ENCODE measurements at regions not wholly inside any gene's neighbourhood (a gene's known extent, or its start where the extent isn't known, plus 50 kb on each side); places are given as distances from the start of the nearest gene placed in this dataset.

DNA sequence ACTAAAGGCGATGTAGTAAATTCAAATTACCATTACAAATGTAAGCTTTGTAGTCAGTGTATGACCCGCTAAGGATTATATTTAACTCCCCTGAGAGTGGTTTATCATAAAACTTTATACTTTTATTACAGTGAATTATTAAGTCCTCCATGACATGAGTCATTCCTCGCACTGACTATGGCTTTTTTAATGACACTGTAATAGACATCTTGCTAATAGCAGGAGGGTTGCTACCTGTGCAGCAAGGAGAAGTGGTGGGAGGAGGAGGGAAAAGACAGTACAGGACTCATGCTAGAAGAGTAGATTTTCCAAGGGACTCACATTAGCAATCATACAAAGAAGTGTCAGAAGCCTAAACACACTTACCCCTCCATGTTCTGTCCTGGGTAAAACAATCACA, 556.1 kb downstream of the BCL11A start:
- in situ Hi-C loops (cut with MboI), result no loop called here
- Histone ChIP-seq H3F3A (ENCODE audit: insufficient read depth) (no peaks in the 10 kb centered on the region), H3K4me1 (ENCODE audit: insufficient read depth) (no peaks in the 10 kb centered on the region), H3K4me2 (ENCODE audit: unreplicated experiment) (no peak overlapping the region), H4K20me1 (ENCODE audit: insufficient read depth) (no peaks in the 10 kb centered on the region), H3K27me3 (replicated peaks; ENCODE audit: insufficient read depth) (no peaks in the 10 kb centered on the region), H2AFZ (no peak overlapping the region), H3K9me3 (ENCODE audit: low read depth) (no peaks in the 10 kb centered on the region), H3K79me2 (ENCODE audit: insufficient read depth) (no peaks in the 10 kb centered on the region), H3K9me2 (ENCODE audit: insufficient read depth) (no peaks in the 10 kb centered on the region), H3K4me3 (no peak overlapping the region), H3K36me3 (ENCODE audit: low read depth) (no peaks in the 10 kb centered on the region), H3K27ac (no peak overlapping the region), H3K9ac (no peak overlapping the region)
- WGBS, 2 experiments (ENCODE audit: low coverage in 1 of 2, low lambda C conversion rate in 2 of 2, missing lambda C conversion rate in 2 of 2), result 55 to 59% methylated on average over 3 of the region's 3 CpGs
- DNase-seq, result no peak
- no peak for TF ChIP-seq EZH2 (IDR thresholded peaks at IDR 0.05; ENCODE audit: insufficient read depth, poor library complexity, severe bottlenecking)
- no peak for TF ChIP-seq EZH2phosphoT487 (IDR thresholded peaks at IDR 0.05; ENCODE audit: insufficient read depth, low read depth)

DNA sequence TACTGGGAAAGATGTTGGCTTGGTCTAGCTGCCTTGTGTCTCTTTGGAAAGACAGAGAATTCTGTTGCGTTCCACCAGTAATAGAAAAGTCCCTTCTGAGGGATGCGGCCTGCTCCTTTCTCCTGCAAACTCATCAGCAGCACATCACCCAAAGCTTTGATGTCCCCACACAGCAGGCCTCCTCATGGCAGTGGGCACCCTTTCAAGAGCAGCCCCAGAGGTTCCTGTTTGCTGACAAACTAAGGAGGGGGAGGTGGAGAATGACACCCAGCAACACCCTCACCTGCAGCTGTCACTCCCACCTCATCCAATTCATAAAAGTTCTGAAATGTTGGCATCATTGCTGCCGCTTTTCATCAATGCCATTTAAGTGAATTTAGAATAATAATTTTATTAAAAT, 556.6 kb downstream of the BCL11A start:
- WGBS, 2 experiments (ENCODE audit: low coverage in 1 of 2, low lambda C conversion rate in 2 of 2, missing lambda C conversion rate in 2 of 2), result 52 to 67% methylated on average over 3 of the region's 3 CpGs

DNA sequence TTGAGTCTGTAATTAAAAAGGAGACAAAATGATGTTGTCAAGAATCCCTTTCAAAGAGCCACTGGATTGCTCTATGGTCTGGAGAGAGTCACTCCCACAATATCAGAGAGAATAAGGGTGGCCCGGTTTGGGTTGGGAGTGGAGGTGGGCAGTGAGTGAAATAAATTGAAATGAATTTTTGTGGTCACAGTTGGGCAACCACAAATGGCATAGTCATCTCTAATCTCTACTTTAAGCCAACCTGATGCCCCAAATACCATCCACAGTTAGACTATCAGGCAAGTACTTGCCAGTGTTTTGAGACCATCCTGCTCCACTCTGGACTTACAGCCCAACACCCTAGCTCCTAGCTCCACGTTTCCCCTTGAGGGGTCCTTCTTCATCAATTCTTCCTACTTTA, 559.7 kb downstream of the BCL11A start:
- TF ChIP-seq EZH2 (IDR thresholded peaks at IDR 0.05; ENCODE audit: insufficient read depth, poor library complexity, severe bottlenecking) (no peak), EZH2phosphoT487 (IDR thresholded peaks at IDR 0.05; ENCODE audit: insufficient read depth, low read depth) (no peak)
- Histone ChIP-seq H2AFZ (no peak overlapping the region), H3K4me3 (no peak overlapping the region), H3K27me3 (replicated peaks; ENCODE audit: insufficient read depth) (no peaks in the 10 kb centered on the region), H3K27ac (no peak overlapping the region), H3K9me3 (ENCODE audit: low read depth) (no peaks in the 10 kb centered on the region), H3K36me3 (ENCODE audit: low read depth) (no peaks in the 10 kb centered on the region), H4K20me1 (ENCODE audit: insufficient read depth) (no peaks in the 10 kb centered on the region), H3K9me2 (ENCODE audit: insufficient read depth) (no peaks in the 10 kb centered on the region), H3K9ac (no peak overlapping the region), H3K79me2 (ENCODE audit: insufficient read depth) (no peaks in the 10 kb centered on the region), H3F3A (ENCODE audit: insufficient read depth) (no peaks in the 10 kb centered on the region), H3K4me2 (ENCODE audit: unreplicated experiment) (no peak overlapping the region), H3K4me1 (ENCODE audit: insufficient read depth) (no peaks in the 10 kb centered on the region)
- in situ Hi-C loops (cut with MboI), result no loop called here
- WGBS, 2 experiments (ENCODE audit: low coverage in 1 of 2, low lambda C conversion rate in 2 of 2, missing lambda C conversion rate in 2 of 2), result 25 to 33% methylated on average over 2 of the region's 2 CpGs
- DNase-seq, result no peak

More for the DNA sequence above, 556.6 kb downstream of the BCL11A start:
- no peak for TF ChIP-seq EZH2phosphoT487 (IDR thresholded peaks at IDR 0.05; ENCODE audit: insufficient read depth, low read depth)
- TF ChIP-seq EZH2 (IDR thresholded peaks at IDR 0.05; ENCODE audit: insufficient read depth, poor library complexity, severe bottlenecking), result no peak
- Histone ChIP-seq H3K9me3 (ENCODE audit: low read depth) (no peaks in the 10 kb centered on the region), H4K20me1 (ENCODE audit: insufficient read depth) (no peaks in the 10 kb centered on the region), H3K4me3 (no peak overlapping the region), H3F3A (ENCODE audit: insufficient read depth) (no peaks in the 10 kb centered on the region), H3K27ac (no peak overlapping the region), H3K27me3 (replicated peaks; ENCODE audit: insufficient read depth) (no peaks in the 10 kb centered on the region), H3K9ac (no peak overlapping the region), H3K4me2 (ENCODE audit: unreplicated experiment) (no peak overlapping the region), H2AFZ (no peak overlapping the region), H3K36me3 (ENCODE audit: low read depth) (no peaks in the 10 kb centered on the region), H3K79me2 (ENCODE audit: insufficient read depth) (no peaks in the 10 kb centered on the region), H3K9me2 (ENCODE audit: insufficient read depth) (no peaks in the 10 kb centered on the region), H3K4me1 (ENCODE audit: insufficient read depth) (no peaks in the 10 kb centered on the region)
- in situ Hi-C loops (cut with MboI), result no loop called here
- DNase-seq, result no peak

DNA sequence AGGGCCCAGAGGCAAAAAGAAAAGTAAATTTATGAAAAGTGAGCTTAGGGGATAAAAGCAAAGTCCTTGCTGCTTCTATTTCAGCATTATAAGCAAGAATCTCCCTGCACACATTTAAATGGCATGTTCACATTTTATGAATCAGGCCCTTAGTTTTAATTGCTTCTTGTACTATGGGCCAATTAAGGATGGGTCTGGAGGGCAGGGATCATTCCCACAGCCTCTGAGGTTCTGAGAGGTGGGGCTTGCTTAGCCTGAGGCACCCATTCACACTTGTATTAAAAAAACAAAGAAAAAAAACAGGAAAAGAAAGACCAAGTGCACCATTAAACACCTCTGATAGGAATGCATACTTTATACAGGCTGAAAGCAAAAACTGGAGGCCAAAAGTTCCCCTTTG, 565.1 kb downstream of the BCL11A start:
- H3F3A ChIP-seq (ENCODE audit: insufficient read depth), result no peaks in the 10 kb centered on the region
- no peaks in the 10 kb centered on the region for H3K36me3 ChIP-seq (ENCODE audit: low read depth)
- H3K4me2 ChIP-seq (ENCODE audit: unreplicated experiment), result no peak overlapping the region
- H3K27ac ChIP-seq, result no peak overlapping the region
- in situ Hi-C loops (cut with MboI), result no loop called here
- H2AFZ ChIP-seq, result no peak overlapping the region
- no peak for DNase-seq
- H3K79me2 ChIP-seq (ENCODE audit: insufficient read depth), result no peaks in the 10 kb centered on the region
- no peaks in the 10 kb centered on the region for H3K4me1 ChIP-seq (ENCODE audit: insufficient read depth)
- H3K9me3 ChIP-seq (ENCODE audit: low read depth), result no peaks in the 10 kb centered on the region
- TF ChIP-seq EZH2 (IDR thresholded peaks at IDR 0.05; ENCODE audit: insufficient read depth, poor library complexity, severe bottlenecking), result no peak
- no peak for TF ChIP-seq EZH2phosphoT487 (IDR thresholded peaks at IDR 0.05; ENCODE audit: insufficient read depth, low read depth)
- no peaks in the 10 kb centered on the region for H4K20me1 ChIP-seq (ENCODE audit: insufficient read depth)
- no peak overlapping the region for H3K4me3 ChIP-seq
- H3K9ac ChIP-seq, result no peak overlapping the region
- no peaks in the 10 kb centered on the region for H3K9me2 ChIP-seq (ENCODE audit: insufficient read depth)
- no peaks in the 10 kb centered on the region for H3K27me3 ChIP-seq (replicated peaks; ENCODE audit: insufficient read depth)

DNA sequence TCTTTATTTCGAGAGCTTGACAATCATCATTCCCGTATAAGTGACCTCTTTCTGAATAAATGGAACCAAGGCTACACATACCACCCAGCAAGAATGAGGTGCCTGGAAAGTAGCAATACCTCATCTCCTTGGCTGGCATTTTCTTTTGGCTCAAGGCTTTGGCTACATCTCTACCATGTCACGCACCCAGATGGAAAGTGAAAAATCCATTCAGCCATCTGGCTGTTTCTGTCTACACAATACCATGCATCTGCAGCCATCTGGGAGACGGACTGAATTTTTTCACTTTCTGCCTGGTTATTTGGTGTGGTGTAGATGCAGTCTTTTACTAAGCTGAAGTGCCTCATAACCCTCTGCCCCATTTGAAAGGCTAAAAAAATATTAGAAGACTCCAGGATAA, 566.9 kb downstream of the BCL11A start:
- H3K79me2 ChIP-seq (ENCODE audit: insufficient read depth), result no peaks in the 10 kb centered on the region
- in situ Hi-C loops (cut with MboI), result no loop called here
- H3K27ac ChIP-seq, result no peak overlapping the region
- 17 to 18% methylated on average over 4 of the region's 4 CpGs for WGBS, 2 experiments (ENCODE audit: low coverage in 1 of 2, low lambda C conversion rate in 2 of 2, missing lambda C conversion rate in 2 of 2)
- H2AFZ ChIP-seq, result no peak overlapping the region
- H3K4me2 ChIP-seq (ENCODE audit: unreplicated experiment), result no peak overlapping the region
- no peak overlapping the region for H3K4me3 ChIP-seq
- no peaks in the 10 kb centered on the region for H3K4me1 ChIP-seq (ENCODE audit: insufficient read depth)
- TF ChIP-seq EZH2 (IDR thresholded peaks at IDR 0.05; ENCODE audit: insufficient read depth, poor library complexity, severe bottlenecking) (no peak), EZH2phosphoT487 (IDR thresholded peaks at IDR 0.05; ENCODE audit: insufficient read depth, low read depth) (no peak)
- H3K9me3 ChIP-seq (ENCODE audit: low read depth), result no peaks in the 10 kb centered on the region
- no peak overlapping the region for H3K9ac ChIP-seq
- H3K36me3 ChIP-seq (ENCODE audit: low read depth), result no peaks in the 10 kb centered on the region
- H4K20me1 ChIP-seq (ENCODE audit: insufficient read depth), result no peaks in the 10 kb centered on the region
- no peaks in the 10 kb centered on the region for H3F3A ChIP-seq (ENCODE audit: insufficient read depth)
- DNase-seq, result no peak
- H3K27me3 ChIP-seq (replicated peaks; ENCODE audit: insufficient read depth), result no peaks in the 10 kb centered on the region
- no peaks in the 10 kb centered on the region for H3K9me2 ChIP-seq (ENCODE audit: insufficient read depth)

Data from GM23248 (cell line).